ENCODE measurements at regions not wholly inside any gene's neighbourhood (a gene's known extent, or its start where the extent isn't known, plus 50 kb on each side); places are given as distances from the start of the nearest gene placed in this dataset.
A peak's percentile ranks its signal among the peaks of the same experiment; 100 is the strongest.
"Not testable (repeated sequence)": the region's sequence is repeated elsewhere in the genome, so short reads cannot be mapped to it uniquely, and the experiment has no call there.

GRCh38 chr3:112736805-112737566 lies 96.0 kb upstream of the CCDC80 start:
- DNase-seq, result no peak

GRCh38 chr3:112736386-112736785 lies 95.4 kb upstream of the CCDC80 start:
- DNase-seq, result no peak

GRCh38 chr3:112735926-112736325 lies 95.0 kb upstream of the CCDC80 start:
- DNase-seq, result no peak

DNA sequence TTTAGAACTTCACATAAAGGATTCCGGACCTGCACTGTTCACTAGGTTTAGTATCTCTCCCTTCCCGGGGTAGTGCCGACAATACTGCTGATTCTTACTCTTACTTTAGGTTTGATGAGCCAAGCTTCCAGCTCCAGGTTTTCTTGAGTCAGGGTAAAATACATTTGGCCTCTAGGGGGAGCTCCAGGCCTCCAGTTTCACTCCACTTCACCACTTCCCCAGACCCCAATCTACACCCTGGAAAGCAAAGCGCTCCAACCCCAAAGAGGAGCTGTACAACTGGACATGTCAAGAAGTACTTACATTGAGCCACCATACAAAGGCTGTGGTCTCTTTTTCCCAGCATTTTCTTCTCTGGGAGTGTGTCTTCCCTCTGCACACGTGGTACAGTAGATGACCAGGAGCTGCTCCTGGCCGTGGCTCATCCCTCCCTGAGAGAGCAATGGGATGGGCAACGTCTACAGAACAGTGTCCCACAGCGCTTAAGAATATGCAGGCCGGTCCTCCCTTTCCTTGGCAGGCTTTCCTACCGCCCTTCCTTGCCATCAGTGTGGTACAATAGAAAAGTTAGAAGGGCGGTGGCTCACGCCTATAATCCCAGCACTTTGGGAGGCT lies 93.9 kb upstream of the CCDC80 start:
- peak; percentile 56 for DNase-seq

- DNase-seq, result no peak
Observed at GRCh38 chr3:112734171-112734570, 93.2 kb upstream of the CCDC80 start.

DNA sequence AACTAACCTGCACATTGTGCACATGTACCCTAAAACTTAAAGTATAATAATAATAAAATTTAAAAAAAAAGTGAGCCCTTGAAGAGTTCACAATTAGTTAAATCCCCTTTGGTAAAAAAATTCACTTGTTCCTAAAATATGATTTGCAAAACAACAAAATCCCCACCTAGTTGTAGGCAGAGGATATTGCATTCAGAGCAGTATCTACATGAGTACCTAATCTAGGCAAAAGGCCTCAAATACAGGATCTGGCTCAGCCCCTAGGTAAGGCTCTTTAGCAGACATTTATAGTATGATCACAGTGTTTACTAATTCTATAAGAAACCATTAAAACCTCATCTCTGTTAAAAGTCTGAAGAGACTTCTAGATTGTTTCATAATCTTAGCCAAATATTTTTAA lies 89.3 kb upstream of the CCDC80 start:
- no peak for DNase-seq

DNA sequence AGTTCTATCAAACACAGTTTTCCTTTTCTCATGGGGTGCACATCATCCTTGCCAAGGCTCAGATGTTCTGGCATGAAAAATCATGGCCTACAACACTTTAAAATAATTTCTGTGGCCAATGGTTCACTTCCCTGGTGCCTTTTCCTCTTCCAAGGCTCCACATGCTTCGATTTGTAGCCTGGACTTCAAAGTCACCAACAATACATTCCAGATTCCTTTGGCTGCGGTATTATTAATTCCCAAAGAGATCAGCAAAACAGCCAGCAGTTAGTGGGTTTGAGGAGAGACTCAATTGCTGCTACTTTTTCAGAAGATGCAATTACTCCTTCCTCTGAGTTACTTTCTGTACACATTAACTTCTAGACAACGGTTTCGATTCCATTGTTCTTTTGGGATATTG lies 80.3 kb upstream of the CCDC80 start:
- DNase-seq, result no peak

DNA sequence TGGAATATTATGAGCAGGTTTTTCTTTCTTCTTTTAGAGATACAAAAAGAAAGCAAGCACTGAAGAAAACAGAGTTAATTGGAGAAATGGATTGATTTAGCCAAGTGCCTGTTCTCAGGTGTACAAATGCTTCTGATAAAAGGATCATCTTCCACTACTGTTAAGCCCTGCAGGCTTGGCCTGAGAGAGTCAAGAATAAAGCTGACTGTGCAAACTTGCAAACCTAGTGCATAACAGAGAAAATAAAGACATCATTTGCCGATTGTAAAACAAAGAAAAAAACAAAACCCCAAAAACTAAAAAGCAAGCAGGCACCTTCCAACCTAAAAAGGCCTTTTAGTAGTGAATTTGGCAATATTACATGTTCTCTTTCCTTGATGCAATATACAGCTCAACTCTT lies 78.0 kb upstream of the CCDC80 start:
- DNase-seq, result no peak

GRCh38 chr3:112718516-112718915 lies 77.6 kb upstream of the CCDC80 start:
- no peak for DNase-seq

- DNase-seq, result no peak
Observed at GRCh38 chr3:112709911-112710310, 69.0 kb upstream of the CCDC80 start.

DNA sequence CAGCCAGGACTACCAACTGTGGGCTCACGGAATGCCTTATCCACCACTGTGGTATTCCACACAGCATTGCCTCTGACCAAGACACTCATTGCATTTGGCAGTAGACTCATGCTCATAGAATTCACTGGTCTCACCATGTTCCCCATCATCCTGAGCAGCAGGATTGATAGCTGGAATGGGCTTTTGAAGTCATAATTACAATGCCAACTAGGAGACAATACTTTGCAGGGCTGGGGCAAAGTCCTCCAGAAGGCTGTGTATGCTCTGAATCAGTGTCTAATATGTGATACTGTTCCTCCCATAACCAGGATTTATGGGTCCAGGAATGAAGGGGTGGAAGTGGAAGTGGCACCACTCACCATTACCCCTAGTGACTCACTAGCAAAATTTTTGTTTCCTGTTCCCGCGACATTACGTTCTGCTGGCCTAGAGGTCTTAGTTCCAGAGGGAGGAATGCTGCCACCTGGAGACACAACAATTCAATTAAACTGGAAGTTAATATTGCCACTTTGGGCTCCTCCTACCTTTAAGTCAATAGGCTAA lies 58.6 kb upstream of the CCDC80 start:
- DNase-seq, result no peak

GRCh38 chr3:112698442-112698841 lies 57.5 kb upstream of the CCDC80 start:
- DNase-seq, result not testable (repeated sequence)

DNA sequence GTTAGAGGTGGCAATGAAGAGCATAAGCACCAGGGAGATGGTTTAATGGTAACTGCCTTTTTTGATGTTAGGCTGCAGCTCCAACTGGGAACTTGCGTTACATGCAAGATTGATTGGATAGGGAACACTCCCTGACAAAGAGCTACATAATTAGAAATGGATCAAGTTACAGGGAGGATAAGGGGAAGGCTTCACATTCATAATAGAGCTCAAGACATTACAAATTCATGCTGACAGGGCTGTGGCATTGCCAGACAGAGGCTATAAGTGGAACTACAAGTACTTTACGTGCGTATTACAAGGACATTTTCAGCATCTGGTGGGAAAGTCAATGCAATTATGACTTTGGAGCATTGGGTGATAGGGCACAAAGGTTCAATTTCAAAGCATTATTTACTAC lies 55.3 kb upstream of the CCDC80 start:
- not testable (repeated sequence) for DNase-seq

DNA sequence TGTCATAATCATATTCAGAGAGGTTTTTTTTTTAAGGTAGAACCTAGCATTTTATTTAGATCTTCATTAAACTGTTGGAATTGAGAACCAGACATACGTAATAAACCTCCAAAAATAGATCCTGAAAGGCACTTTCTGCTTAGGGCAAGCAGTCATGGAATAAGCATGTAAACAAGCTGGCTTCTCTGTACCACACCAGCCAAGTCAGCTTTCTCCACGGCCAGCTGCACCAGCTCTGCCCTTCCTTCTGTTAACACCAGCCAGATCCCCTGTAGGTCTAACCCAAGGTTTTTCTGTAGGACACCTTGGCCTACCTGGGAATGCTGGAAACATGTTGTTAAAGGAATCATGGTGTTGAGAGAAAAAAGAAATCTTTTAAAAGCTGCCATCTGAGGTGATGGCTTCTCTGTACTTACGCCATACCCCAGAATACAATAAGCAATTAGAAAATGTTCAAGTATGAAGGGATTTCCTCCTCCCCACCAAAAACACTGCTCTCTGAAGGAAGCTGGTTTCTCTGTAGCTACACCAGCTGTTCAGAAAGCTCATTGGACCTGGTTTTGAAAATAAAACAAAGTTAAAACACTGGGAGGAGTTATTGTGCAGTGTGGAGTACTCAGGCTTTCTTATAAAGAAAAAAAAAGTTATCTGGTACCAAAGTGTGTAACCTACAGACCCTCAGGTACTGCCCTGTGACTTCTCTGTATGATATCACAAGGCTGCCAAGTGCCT lies 54.6 kb upstream of the CCDC80 start:
- not testable (repeated sequence) for DNase-seq

DNA sequence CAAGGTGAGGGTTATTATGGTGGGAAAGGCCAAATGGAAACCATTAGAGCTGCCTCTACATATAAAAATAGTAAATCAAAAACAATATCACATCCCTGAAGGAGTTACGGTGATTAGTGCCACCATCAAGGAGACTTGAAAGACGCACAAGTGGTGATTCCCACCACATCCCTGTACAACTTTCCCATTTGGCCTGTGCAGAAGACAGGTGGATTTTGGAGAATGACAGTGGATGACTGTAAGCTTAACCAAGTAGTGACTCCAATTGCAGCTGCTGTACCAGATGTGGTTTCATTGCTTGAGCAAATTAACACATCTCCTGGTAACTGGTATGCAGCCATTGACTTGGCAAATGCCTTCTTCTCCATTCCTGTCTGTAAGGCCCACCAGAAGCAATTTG lies 54.0 kb upstream of the CCDC80 start:
- not testable (repeated sequence) for DNase-seq

GRCh38 chr3:112693186-112693585 lies 52.2 kb upstream of the CCDC80 start:
- DNase-seq, result no peak
